Cardiac fibroblast (primary cell): ENCODE measurements at regions not wholly inside any gene's neighbourhood (a gene's known extent, or its start where the extent isn't known, plus 50 kb on each side); places are given as distances from the start of the nearest gene placed in this dataset.

Experiments used
- DNase-seq, 2 donors: peaks; one replicate each; pipeline versions ENCODE4 v3.0.0 to v3.0.0-alpha.2; 2010; ENCODE audit warnings: low read depth in 2 of 2
- H3K4me3 ChIP-seq, 2 donors: replicated peaks in 1 of 2; 1 replicate in 1 of 2; 2 replicates in 1 of 2; pipeline ENCODE4 v1.5.1; 2011; ENCODE audit warnings: low read depth in 2 of 2, low read length in 2 of 2, mild to moderate bottlenecking in 2 of 2, moderate library complexity in 1 of 2
- CTCF ChIP-seq: IDR thresholded peaks from one replicate; pipeline ENCODE4 v1.5.1; 2011; ENCODE audit warnings: low read depth, mild to moderate bottlenecking, low read length, inconsistent platforms

GRCh38 chr22:46035742-46036557, 59.0 kb upstream of the WNT7B start:
- peak overlapping the region; percentile 63 to 80 for H3K4me3 ChIP-seq
- no peak for TF ChIP-seq CTCF
- DNase-seq: peak; percentile 99 to 100

DNA sequence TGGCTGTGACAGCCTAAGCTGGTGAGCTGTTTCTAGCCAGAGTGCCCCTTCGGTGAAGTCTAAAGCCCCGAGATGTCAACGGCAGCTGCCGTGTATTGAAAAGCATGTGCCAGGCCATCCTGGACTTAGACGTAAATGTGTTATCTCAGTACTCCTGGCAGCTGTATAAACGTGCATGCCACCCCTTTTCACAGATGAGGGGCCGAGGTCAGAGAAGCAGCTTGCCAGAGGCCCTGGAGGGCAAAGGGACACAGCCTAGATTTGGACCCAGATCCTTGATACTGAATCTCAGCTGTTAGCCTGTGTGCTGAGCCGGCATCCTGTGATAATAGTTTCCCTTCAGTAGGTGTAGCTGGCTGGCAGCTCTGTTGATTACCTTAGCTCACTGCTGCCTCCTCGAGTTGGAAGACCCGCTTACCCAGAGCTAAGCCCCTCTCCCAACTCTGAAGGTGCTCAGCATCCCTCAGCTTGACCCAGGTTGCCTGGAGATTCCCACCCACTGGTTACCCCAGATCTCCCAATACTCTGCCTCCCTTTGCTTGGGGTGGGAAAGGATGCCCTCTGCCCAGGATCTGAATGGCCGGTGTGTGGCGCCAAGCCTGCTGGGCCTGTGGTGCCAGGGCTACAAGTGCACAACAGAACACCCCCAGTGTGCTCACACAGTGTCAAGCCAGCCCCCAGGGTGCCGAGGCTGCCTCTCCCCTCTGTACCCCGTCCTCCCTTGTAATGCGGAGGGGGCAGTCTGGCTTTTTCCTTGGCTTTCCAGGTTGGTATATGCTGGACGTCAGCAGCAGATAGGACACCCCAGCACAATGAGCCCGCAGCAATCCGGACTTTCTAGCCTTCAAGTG, 59.8 kb upstream of the WNT7B start:
- DNase-seq: peak; percentile 23 to 33
- peak; percentile 3 for TF ChIP-seq CTCF

GRCh38 chr22:46038174-46038487, 61.2 kb upstream of the WNT7B start:
- TF ChIP-seq CTCF: no peak
- no peak overlapping the region for H3K4me3 ChIP-seq
- DNase-seq: no peak

More for the DNA sequence above, 59.8 kb upstream of the WNT7B start:
- H3K4me3 ChIP-seq: peak overlapping the region; percentile 63 to 80

DNA sequence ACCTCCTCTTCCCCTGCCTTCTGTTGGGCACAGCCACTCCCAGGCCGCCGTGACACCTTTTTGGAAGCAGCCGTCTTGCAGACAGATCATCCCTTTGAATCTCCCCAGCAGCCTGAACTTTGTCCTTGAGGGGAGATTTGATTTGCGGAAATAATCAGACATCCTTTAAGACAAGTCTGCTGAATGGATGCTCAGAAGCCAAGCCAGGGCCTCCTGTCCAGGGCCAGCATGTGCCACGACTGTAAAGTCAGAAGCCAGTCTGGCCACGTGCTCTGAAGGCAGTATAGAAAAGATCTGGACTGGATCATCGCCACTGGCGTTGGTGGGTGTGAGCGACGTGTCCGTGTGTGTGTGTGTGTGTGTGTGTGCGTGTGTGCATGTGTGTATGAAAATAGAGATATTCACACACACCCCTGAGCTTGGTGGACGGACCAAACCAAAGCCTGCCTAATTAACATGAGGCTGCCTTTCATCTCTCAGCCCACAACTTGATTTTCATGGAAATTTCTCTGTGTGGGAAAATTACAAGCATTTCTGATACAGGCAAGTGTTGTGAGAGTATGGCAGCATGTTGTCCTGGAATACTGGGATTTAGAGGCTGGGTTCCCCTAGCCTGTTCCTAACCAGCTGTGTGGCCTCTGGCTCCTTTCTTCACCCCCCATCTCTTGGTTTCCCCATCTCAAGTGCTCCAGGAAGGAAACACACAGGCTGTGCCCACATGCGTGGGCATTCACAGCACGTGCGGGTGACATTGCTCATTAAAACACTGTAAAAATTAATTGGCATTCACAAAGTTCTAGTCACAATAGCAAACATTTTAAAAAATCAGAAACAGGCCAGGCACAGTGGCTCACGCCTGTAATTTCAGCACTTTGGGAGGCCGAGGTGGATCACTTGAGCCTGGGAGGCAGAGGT, 61.8 kb upstream of the WNT7B start:
- DNase-seq: no peak
- H3K4me3 ChIP-seq: no peak overlapping the region
- no peak for TF ChIP-seq CTCF

DNA sequence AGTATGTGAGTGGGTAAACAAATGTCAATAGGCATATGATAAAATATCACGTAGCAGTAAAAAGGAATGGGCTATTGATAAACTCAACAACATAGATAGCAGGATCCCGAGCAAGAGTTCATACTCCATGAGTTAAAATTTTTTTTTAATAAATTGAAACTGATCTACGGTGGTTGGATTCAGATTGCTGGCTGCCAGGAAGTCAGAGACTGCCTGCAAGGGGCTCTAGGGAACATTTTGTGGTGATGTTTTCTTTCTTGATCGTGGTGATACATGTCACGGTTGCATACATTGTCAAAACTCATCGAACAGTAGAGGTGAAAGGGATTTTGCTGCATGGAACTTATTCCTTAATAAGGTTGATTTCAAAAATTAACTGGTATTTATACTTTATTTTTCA, 62.6 kb upstream of the WNT7B start:
- TF ChIP-seq CTCF: no peak
- no peak for DNase-seq
- no peak overlapping the region for H3K4me3 ChIP-seq
